Ishikawa (cell line): ENCODE measurements at regions not wholly inside any gene's neighbourhood (a gene's known extent, or its start where the extent isn't known, plus 50 kb on each side); places are given as distances from the start of the nearest gene placed in this dataset.

Experiments used
- CEBPB ChIP-seq: IDR thresholded peaks from 2 replicates; pipeline ENCODE4 v1.6.1; 2012
- CREB1 ChIP-seq: IDR thresholded peaks from 2 replicates; pipeline ENCODE4 v1.6.1; 2012; ENCODE audit warnings: low read depth
- EGR1 ChIP-seq: IDR thresholded peaks from 2 replicates; pipeline ENCODE4 v1.6.1; 2012
- EP300 ChIP-seq: IDR thresholded peaks from 2 replicates; pipeline ENCODE4 v1.6.1; 2012; ENCODE audit warnings: borderline replicate concordance
- FOXM1 ChIP-seq: IDR thresholded peaks from 2 replicates; pipeline ENCODE4 v1.6.1; 2012; ENCODE audit warnings: low read depth, borderline replicate concordance
- MAX ChIP-seq: IDR thresholded peaks from 2 replicates; pipeline ENCODE4 v1.6.1; 2012
- NFIC ChIP-seq: IDR thresholded peaks from 2 replicates; pipeline ENCODE4 v1.6.1; 2012
- RAD21 ChIP-seq: IDR thresholded peaks from 2 replicates; pipeline ENCODE4 v1.6.1; 2012; ENCODE audit warnings: low read depth
- REST ChIP-seq: IDR thresholded peaks from 2 replicates; pipeline ENCODE4 v1.6.1; 2012; ENCODE audit warnings: low read depth, mild to moderate bottlenecking
- TAF1 ChIP-seq: IDR thresholded peaks from 2 replicates; pipeline ENCODE4 v1.6.1; 2012; ENCODE audit warnings: low read depth, mild to moderate bottlenecking
- TCF12 ChIP-seq: IDR thresholded peaks from 2 replicates; pipeline ENCODE4 v1.6.1; 2012; ENCODE audit warnings: low read depth
- TEAD4 ChIP-seq: IDR thresholded peaks from 2 replicates; pipeline ENCODE4 v1.6.1; 2012
- USF1 ChIP-seq: IDR thresholded peaks from 2 replicates; pipeline ENCODE4 v1.6.1; 2012
- YY1 ChIP-seq: IDR thresholded peaks from 2 replicates; pipeline ENCODE4 v1.6.1; 2012; ENCODE audit warnings: low read depth
- ZBTB7A ChIP-seq: IDR thresholded peaks from 2 replicates; pipeline ENCODE4 v1.6.1; 2012; ENCODE audit warnings: low read depth

- TF ChIP-seq MAX (no peak), RAD21 (no peak), NFIC (no peak), USF1 (no peak), TEAD4 (no peak), CREB1 (no peak), REST (no peak), EP300 (no peak), TAF1 (no peak), EGR1 (no peak), ZBTB7A (no peak)
Observed at GRCh38 chr10:117768333-117769042, 225.9 kb downstream of the EMX2 start.

GRCh38 chr10:117775526-117775925 lies 233.0 kb downstream of the EMX2 start:
- no peak for TF ChIP-seq EGR1
- no peak for TF ChIP-seq USF1
- TF ChIP-seq REST, result no peak
- no peak for TF ChIP-seq CEBPB
- TF ChIP-seq YY1, result no peak
- no peak for TF ChIP-seq ZBTB7A
- no peak for TF ChIP-seq RAD21
- TF ChIP-seq FOXM1, result no peak

- TF ChIP-seq FOXM1, result no peak
- no peak for TF ChIP-seq TEAD4
- no peak for TF ChIP-seq ZBTB7A
- no peak for TF ChIP-seq USF1
- no peak for TF ChIP-seq EP300
- no peak for TF ChIP-seq REST
- TF ChIP-seq MAX, result no peak
- TF ChIP-seq CEBPB, result no peak
- TF ChIP-seq CREB1, result no peak
- TF ChIP-seq EGR1, result no peak
- no peak for TF ChIP-seq NFIC
- no peak for TF ChIP-seq TCF12
- no peak for TF ChIP-seq TAF1
Observed at GRCh38 chr10:117778241-117778640, 235.7 kb downstream of the EMX2 start.

- no peak for TF ChIP-seq CREB1
- TF ChIP-seq TEAD4, result no peak
- TF ChIP-seq CEBPB, result no peak
- no peak for TF ChIP-seq NFIC
Observed at GRCh38 chr10:117780411-117780810, 237.9 kb downstream of the EMX2 start.
